H9 (cell line): ENCODE measurements at regions not wholly inside any gene's neighbourhood (a gene's known extent, or its start where the extent isn't known, plus 50 kb on each side); places are given as distances from the start of the nearest gene placed in this dataset.

Experiments used
- DNase-seq: peaks from one replicate; pipeline ENCODE4 v3.0.0-alpha.2; 2017
- H2AFZ ChIP-seq: one replicate; pipeline ENCODE4 v1.6.1; 2013; ENCODE audit warnings: mild to moderate bottlenecking, low read length, control low read depth, moderate library complexity
- H2AK5ac ChIP-seq: 2 replicates; pipeline ENCODE4 v1.6.1; 2013; ENCODE audit warnings: low read length, control low read depth, mixed read lengths; ENCODE audit not compliant: insufficient read length
- H2BK120ac ChIP-seq: one replicate; pipeline ENCODE4 v1.6.1; 2013; ENCODE audit warnings: low read depth, mild to moderate bottlenecking, low read length, control low read depth, inconsistent platforms; ENCODE audit not compliant: poor library complexity, severe bottlenecking
- H2BK12ac ChIP-seq: 2 replicates; pipeline ENCODE4 v1.6.1; 2013; ENCODE audit warnings: low read length, control low read depth, mixed read lengths, low read depth; ENCODE audit not compliant: insufficient read length
- H2BK15ac ChIP-seq: 2 replicates; pipeline ENCODE4 v1.6.1; 2013; ENCODE audit warnings: low read depth, low read length, control low read depth
- H2BK20ac ChIP-seq: one replicate; pipeline ENCODE4 v1.6.1; 2013; ENCODE audit warnings: low read depth, mild to moderate bottlenecking, low read length, control low read depth, inconsistent platforms; ENCODE audit not compliant: poor library complexity, severe bottlenecking
- H2BK5ac ChIP-seq: 2 replicates; pipeline ENCODE4 v1.6.1; 2013; ENCODE audit warnings: low read length, control low read depth, mixed read lengths; ENCODE audit not compliant: insufficient read length
- H3K14ac ChIP-seq: 2 replicates; pipeline ENCODE4 v1.6.1; 2013; ENCODE audit warnings: low read length, control low read depth; ENCODE audit not compliant: insufficient read depth
- H3K18ac ChIP-seq: 2 replicates; pipeline ENCODE4 v1.6.1; 2013; ENCODE audit warnings: low read depth, mild to moderate bottlenecking, mixed read lengths, low read length, control low read depth; ENCODE audit not compliant: insufficient read length
- H3K23ac ChIP-seq: 2 replicates; pipeline ENCODE4 v1.6.1; 2013; ENCODE audit warnings: low read length, control low read depth, mixed read lengths, low read depth; ENCODE audit not compliant: insufficient read length
- H3K23me2 ChIP-seq: 2 replicates; pipeline ENCODE4 v1.6.1; 2013; ENCODE audit warnings: low read depth, mild to moderate bottlenecking, mixed read lengths, low read length, control low read depth; ENCODE audit not compliant: insufficient read length, poor library complexity, severe bottlenecking
- H3K27ac ChIP-seq: 2 replicates; pipeline ENCODE4 v1.5.1; 2013; ENCODE audit warnings: low read length, control low read depth, mixed read lengths, low read depth; ENCODE audit not compliant: insufficient read length
- H3K27me3 ChIP-seq: 2 replicates; pipeline ENCODE4 v1.6.1; 2013; ENCODE audit warnings: low read length, control low read depth, inconsistent platforms; ENCODE audit not compliant: insufficient read depth
- H3K4ac ChIP-seq: 2 replicates; pipeline ENCODE4 v1.6.1; 2013; ENCODE audit warnings: low read depth, mild to moderate bottlenecking, control low read depth, inconsistent platforms, low read length, moderate library complexity
- H3K4me1 ChIP-seq: 2 replicates; pipeline ENCODE4 v1.6.1; 2013; ENCODE audit warnings: low read length, control low read depth, inconsistent platforms; ENCODE audit not compliant: insufficient read depth
- H3K4me2 ChIP-seq: 2 replicates; pipeline ENCODE4 v1.6.1; 2013; ENCODE audit warnings: low read length, control low read depth, mixed read lengths; ENCODE audit not compliant: insufficient read length, insufficient read depth
- H3K56ac ChIP-seq: 2 replicates; pipeline ENCODE4 v1.6.1; 2013; ENCODE audit warnings: low read depth, mild to moderate bottlenecking, mixed read lengths, low read length, control low read depth; ENCODE audit not compliant: insufficient read length
- H3K79me1 ChIP-seq: 2 replicates; pipeline ENCODE4 v1.6.1; 2013; ENCODE audit warnings: low read depth, mild to moderate bottlenecking, moderate library complexity, low read length, control low read depth, inconsistent platforms; ENCODE audit not compliant: insufficient read depth, poor library complexity, severe bottlenecking
- H3K79me2 ChIP-seq: 2 replicates; pipeline ENCODE4 v1.6.1; 2013; ENCODE audit warnings: low read length, control low read depth, inconsistent platforms; ENCODE audit not compliant: insufficient read depth
- H3K9ac ChIP-seq: 2 replicates; pipeline ENCODE4 v1.6.1; 2013; ENCODE audit warnings: low read length, control low read depth, mixed read lengths; ENCODE audit not compliant: insufficient read length; ENCODE audit errors: extremely low read depth
- H3K9me3 ChIP-seq: one replicate; pipeline ENCODE4 v1.6.1; 2013; ENCODE audit warnings: low read depth, low read length, inconsistent platforms; ENCODE audit not compliant: control insufficient read depth
- H3T11ph ChIP-seq: one replicate; pipeline ENCODE4 v1.6.1; 2013; ENCODE audit warnings: mild to moderate bottlenecking, low read length, control low read depth, inconsistent platforms
- H4K20me1 ChIP-seq: one replicate; pipeline ENCODE4 v1.6.1; 2013; ENCODE audit not compliant: control insufficient read depth, insufficient read length, insufficient read depth
- H4K5ac ChIP-seq: 2 replicates; pipeline ENCODE4 v1.6.1; 2013; ENCODE audit warnings: low read depth, mild to moderate bottlenecking, mixed read lengths, low read length, control low read depth; ENCODE audit not compliant: insufficient read length
- H4K8ac ChIP-seq: replicated peaks from 2 replicates; pipeline ENCODE4 v1.6.1; 2013; ENCODE audit warnings: low read length, control low read depth, mixed read lengths, low read depth; ENCODE audit not compliant: insufficient read length
- H4K91ac ChIP-seq: 2 replicates; pipeline ENCODE4 v1.6.1; 2013; ENCODE audit warnings: low read depth, mild to moderate bottlenecking, moderate library complexity, mixed read lengths, low read length, control low read depth; ENCODE audit not compliant: insufficient read length
- H3K27ac Mint-ChIP-seq, 3 experiments: 2 replicates in 2 of 3; 3 replicates in 1 of 3; pipeline ENCODE4 v1.8.0; 2020 to 2021; ENCODE audit warnings: mixed read lengths in 3 of 3, mild to moderate bottlenecking in 1 of 3, moderate library complexity in 1 of 3
- H3K27me3 Mint-ChIP-seq: 2 replicates; pipeline ENCODE4 v1.8.0; 2021; ENCODE audit warnings: low read depth, mild to moderate bottlenecking, moderate library complexity, mixed read lengths
- H3K36me3 Mint-ChIP-seq, 3 experiments: 2 replicates in 2 of 3; 3 replicates in 1 of 3; pipeline ENCODE4 v1.8.0; 2020 to 2021; ENCODE audit warnings: low read depth in 3 of 3, mixed read lengths in 3 of 3; ENCODE audit not compliant: insufficient read depth in 1 of 3
- H3K4me1 Mint-ChIP-seq, 2 experiments: 2 replicates each; pipeline ENCODE4 v1.8.0; 2020; ENCODE audit warnings: mixed read lengths in 2 of 2
- H3K4me3 Mint-ChIP-seq, 2 experiments: 2 replicates in 1 of 2; 3 replicates in 1 of 2; pipeline ENCODE4 v1.8.0; 2020 to 2021; ENCODE audit warnings: mild to moderate bottlenecking in 2 of 2, mixed read lengths in 2 of 2, moderate library complexity in 1 of 2
- H3K9me3 Mint-ChIP-seq, 2 experiments: 2 replicates in 1 of 2; 3 replicates in 1 of 2; pipeline ENCODE4 v1.8.0; 2020; ENCODE audit warnings: mild to moderate bottlenecking in 2 of 2, mixed read lengths in 2 of 2, moderate library complexity in 1 of 2
- CTCF ChIP-seq: fragments of 200-600 bp; sonication (generic); conservative IDR thresholded peaks from 3 replicates; pipeline ENCODE4 v1.8.0; 2021; ENCODE audit warnings: antibody characterized with exemption, mild to moderate bottlenecking
- WGBS: extraction: QIAGEN DNeasy Blood & Tissue Kit; methylation state at CpG from one replicate; pipeline ENCODE4 v1.1.7; 2013; ENCODE audit warnings: missing lambda C conversion rate, low lambda C conversion rate, mixed read lengths; ENCODE audit not compliant: insufficient read length; ENCODE audit errors: extremely low coverage; 5-methylcytosine and 5-hydroxymethylcytosine counted together

GRCh38 chr5:125233944-125234343 lies 487.5 kb upstream of the ZNF608 start:
- no peak overlapping the region for H2BK120ac ChIP-seq
- no peaks in the 10 kb centered on the region for H3K79me2 ChIP-seq
- no peak overlapping the region for H2BK20ac ChIP-seq
- Mint-ChIP-seq H3K4me3 (no peak overlapping the region), H3K27ac (no peak overlapping the region), H3K36me3 (peaks cover 5 to 11% (median 6%) of the 10 kb centered on the region in 3 experiments), H3K9me3 (peaks cover 0 to 6% of the 10 kb centered on the region in 2 experiments; a peak in 2 of 5 replicates), H3K4me1 (peaks cover 33 to 36% of the 10 kb centered on the region in 2 experiments), H3K27me3 (no peaks in the 10 kb centered on the region)
- no peaks in the 10 kb centered on the region for H4K20me1 ChIP-seq
- no peak overlapping the region for H2BK15ac ChIP-seq
- DNase-seq = no peak
- no peak overlapping the region for H2AFZ ChIP-seq
- H4K8ac ChIP-seq = no peak overlapping the region
- no peak overlapping the region for H3K18ac ChIP-seq
- no peak for TF ChIP-seq CTCF
- H3K9me3 ChIP-seq = no peaks in the 10 kb centered on the region
- no peak overlapping the region for H3K4me2 ChIP-seq
- no peak overlapping the region for H4K91ac ChIP-seq
- no peaks in the 10 kb centered on the region for H3K79me1 ChIP-seq
- H3K9ac ChIP-seq = no peak overlapping the region
- no peak overlapping the region for H3K14ac ChIP-seq
- no peak overlapping the region for H4K5ac ChIP-seq
- no peak overlapping the region for H2AK5ac ChIP-seq
- H3T11ph ChIP-seq = no peak overlapping the region
- no peak overlapping the region for H3K56ac ChIP-seq
- H3K27me3 ChIP-seq = no peaks in the 10 kb centered on the region
- no peak overlapping the region for H3K4ac ChIP-seq
- no peak overlapping the region for H2BK12ac ChIP-seq
- H3K27ac ChIP-seq = no peak overlapping the region
- WGBS = no CpG with 5 or more reads among the region's 2 CpGs
- H3K23me2 ChIP-seq = no peaks in the 10 kb centered on the region
- H2BK5ac ChIP-seq = no peak overlapping the region
- H3K23ac ChIP-seq = no peak overlapping the region
- H3K4me1 ChIP-seq = peaks cover 7% of the 10 kb centered on the region; the same call in 1 of the 2 replicates
